IPS-15b (cell line): ENCODE measurements at regions not wholly inside any gene's neighbourhood (a gene's known extent, or its start where the extent isn't known, plus 50 kb on each side); places are given as distances from the start of the nearest gene placed in this dataset.
"Not testable (repeated sequence)": the region's sequence is repeated elsewhere in the genome, so short reads cannot be mapped to it uniquely, and the experiment has no call there.

Experiments
- H3K27me3 ChIP-seq: one replicate; pipeline ENCODE4 v1.6.1; 2013; ENCODE audit warnings: low read length; ENCODE audit not compliant: control insufficient read depth, insufficient read depth
- H3K36me3 ChIP-seq: one replicate; pipeline ENCODE4 v1.6.1; 2013; ENCODE audit warnings: low read length; ENCODE audit not compliant: control insufficient read depth, insufficient read depth
- H3K4me1 ChIP-seq: one replicate; pipeline ENCODE4 v1.6.1; 2013; ENCODE audit warnings: mild to moderate bottlenecking, low read length; ENCODE audit not compliant: control insufficient read depth, insufficient read depth
- H3K4me3 ChIP-seq: one replicate; pipeline ENCODE4 v1.5.1; 2013; ENCODE audit warnings: low read depth, low read length
- H3K9ac ChIP-seq: one replicate; pipeline ENCODE4 v1.6.1; 2013; ENCODE audit warnings: low read depth, mild to moderate bottlenecking, low read length
- H3K9me3 ChIP-seq: one replicate; pipeline ENCODE4 v1.6.1; 2013; ENCODE audit warnings: mild to moderate bottlenecking, low read length; ENCODE audit not compliant: control insufficient read depth, insufficient read depth

GRCh38 chr22:10526079-10526478 lies 5001.9 kb upstream of the OR11H1 start:
- H3K4me3 ChIP-seq, H3K27me3 ChIP-seq, H3K36me3 ChIP-seq, H3K9me3 ChIP-seq, H3K9ac ChIP-seq, H3K4me1 ChIP-seq: not testable (repeated sequence)

- H3K4me1 ChIP-seq, H3K36me3 ChIP-seq, H3K4me3 ChIP-seq, H3K27me3 ChIP-seq, H3K9me3 ChIP-seq, H3K9ac ChIP-seq: not testable (repeated sequence)
Measured at GRCh38 chr22:10531141-10531540, 4996.9 kb upstream of the OR11H1 start.

- H3K36me3 ChIP-seq, H3K4me3 ChIP-seq, H3K4me1 ChIP-seq, H3K27me3 ChIP-seq, H3K9me3 ChIP-seq, H3K9ac ChIP-seq: not testable (repeated sequence)
Measured at GRCh38 chr22:10572531-10572930, 4955.5 kb upstream of the OR11H1 start.

GRCh38 chr22:10601071-10601470 lies 4926.9 kb upstream of the OR11H1 start:
- not testable (repeated sequence) for H3K9ac ChIP-seq, H3K4me1 ChIP-seq, H3K27me3 ChIP-seq, H3K36me3 ChIP-seq, H3K4me3 ChIP-seq, H3K9me3 ChIP-seq

- H3K4me3 ChIP-seq, H3K9me3 ChIP-seq: not testable (repeated sequence)
Measured at GRCh38 chr22:10631961-10632360, 4896.0 kb upstream of the OR11H1 start.

GRCh38 chr22:10635341-10635740 lies 4892.7 kb upstream of the OR11H1 start:
- not testable (repeated sequence) for H3K4me3 ChIP-seq, H3K9me3 ChIP-seq, H3K9ac ChIP-seq, H3K27me3 ChIP-seq, H3K36me3 ChIP-seq, H3K4me1 ChIP-seq

More at GRCh38 chr22:10631961-10632360, 4896.0 kb upstream of the OR11H1 start:
- not testable (repeated sequence) for H3K27me3 ChIP-seq, H3K4me1 ChIP-seq, H3K36me3 ChIP-seq, H3K9ac ChIP-seq

- H3K27me3 ChIP-seq, H3K9me3 ChIP-seq, H3K36me3 ChIP-seq, H3K4me3 ChIP-seq, H3K9ac ChIP-seq, H3K4me1 ChIP-seq: not testable (repeated sequence)
Measured at GRCh38 chr22:10662818-10663217, 4865.2 kb upstream of the OR11H1 start.

- H3K9me3 ChIP-seq, H3K36me3 ChIP-seq, H3K4me1 ChIP-seq, H3K9ac ChIP-seq, H3K27me3 ChIP-seq, H3K4me3 ChIP-seq: not testable (repeated sequence)
Measured at GRCh38 chr22:10673065-10673464, 4854.9 kb upstream of the OR11H1 start.

GRCh38 chr22:10678720-10679119 lies 4849.3 kb upstream of the OR11H1 start:
- H3K9ac ChIP-seq, H3K4me3 ChIP-seq, H3K4me1 ChIP-seq, H3K9me3 ChIP-seq, H3K27me3 ChIP-seq, H3K36me3 ChIP-seq: not testable (repeated sequence)

GRCh38 chr22:10685436-10685835 lies 4842.6 kb upstream of the OR11H1 start:
- not testable (repeated sequence) for H3K9ac ChIP-seq, H3K4me1 ChIP-seq, H3K36me3 ChIP-seq, H3K4me3 ChIP-seq, H3K9me3 ChIP-seq, H3K27me3 ChIP-seq

- H3K4me3 ChIP-seq, H3K9me3 ChIP-seq, H3K36me3 ChIP-seq, H3K27me3 ChIP-seq, H3K4me1 ChIP-seq, H3K9ac ChIP-seq: not testable (repeated sequence)
Measured at GRCh38 chr22:10687256-10687655, 4840.7 kb upstream of the OR11H1 start.

GRCh38 chr22:10698836-10699235 lies 4829.2 kb upstream of the OR11H1 start:
- H3K4me3 ChIP-seq, H3K9ac ChIP-seq, H3K4me1 ChIP-seq, H3K36me3 ChIP-seq, H3K9me3 ChIP-seq, H3K27me3 ChIP-seq: not testable (repeated sequence)
